Lower leg skin (tissue), 3 donors: ENCODE measurements at regions not wholly inside any gene's neighbourhood (a gene's known extent, or its start where the extent isn't known, plus 50 kb on each side); places are given as distances from the start of the nearest gene placed in this dataset.

Experiments
- POLR2A ChIP-seq, 2 donors: fragments of 450-650 bp; IDR thresholded peaks; one replicate each; pipeline ENCODE4 v1.6.1; 2016 to 2017; ENCODE audit warnings: antibody characterized with exemption in 2 of 2, mild to moderate bottlenecking in 1 of 2, moderate library complexity in 1 of 2
- TF ChIP-seq, protein P1 (sequence below), 3 donors: fragments of 450-650 bp; IDR thresholded peaks; one replicate each; pipeline ENCODE4 v1.5.1; 2016; ENCODE audit warnings: antibody characterized with exemption in 3 of 3, mild to moderate bottlenecking in 3 of 3, moderate library complexity in 2 of 3

- no peak for TF ChIP-seq POLR2A (IDR thresholded peaks at IDR 0.05)
- TF ChIP-seq, protein P1, sequence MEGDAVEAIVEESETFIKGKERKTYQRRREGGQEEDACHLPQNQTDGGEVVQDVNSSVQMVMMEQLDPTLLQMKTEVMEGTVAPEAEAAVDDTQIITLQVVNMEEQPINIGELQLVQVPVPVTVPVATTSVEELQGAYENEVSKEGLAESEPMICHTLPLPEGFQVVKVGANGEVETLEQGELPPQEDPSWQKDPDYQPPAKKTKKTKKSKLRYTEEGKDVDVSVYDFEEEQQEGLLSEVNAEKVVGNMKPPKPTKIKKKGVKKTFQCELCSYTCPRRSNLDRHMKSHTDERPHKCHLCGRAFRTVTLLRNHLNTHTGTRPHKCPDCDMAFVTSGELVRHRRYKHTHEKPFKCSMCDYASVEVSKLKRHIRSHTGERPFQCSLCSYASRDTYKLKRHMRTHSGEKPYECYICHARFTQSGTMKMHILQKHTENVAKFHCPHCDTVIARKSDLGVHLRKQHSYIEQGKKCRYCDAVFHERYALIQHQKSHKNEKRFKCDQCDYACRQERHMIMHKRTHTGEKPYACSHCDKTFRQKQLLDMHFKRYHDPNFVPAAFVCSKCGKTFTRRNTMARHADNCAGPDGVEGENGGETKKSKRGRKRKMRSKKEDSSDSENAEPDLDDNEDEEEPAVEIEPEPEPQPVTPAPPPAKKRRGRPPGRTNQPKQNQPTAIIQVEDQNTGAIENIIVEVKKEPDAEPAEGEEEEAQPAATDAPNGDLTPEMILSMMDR (IDR thresholded peaks at IDR 0.05) = no peak
Observed at GRCh38 chr6:81822568-81822967, 70.1 kb upstream of the TENT5A start.
